ENCODE measurements at regions not wholly inside any gene's neighbourhood (a gene's known extent, or its start where the extent isn't known, plus 50 kb on each side); places are given as distances from the start of the nearest gene placed in this dataset.

DNA sequence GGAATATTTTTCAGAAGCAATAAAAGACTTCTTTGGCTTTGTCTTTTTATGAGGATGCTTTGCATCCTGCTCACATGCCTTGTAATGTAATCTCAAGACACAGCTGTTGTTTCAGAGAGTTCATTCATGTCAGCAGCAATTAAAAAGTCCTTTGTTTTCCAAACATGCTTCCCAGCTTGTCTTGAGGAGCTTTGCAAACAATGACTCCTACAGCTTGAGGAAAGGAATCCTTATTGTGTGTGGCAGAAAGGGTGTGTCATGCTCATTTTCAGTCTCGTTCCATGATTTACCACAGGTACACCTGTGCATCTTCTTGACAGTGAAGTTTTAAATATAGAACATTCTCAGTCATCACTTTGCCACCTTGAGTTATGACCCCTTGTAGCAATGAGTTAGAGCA lies 139.2 kb upstream of the AADAT start:
- TF ChIP-seq CTCF (IDR thresholded peaks at IDR 0.05) (no peak), EP300 (IDR thresholded peaks at IDR 0.05) (no peak)
